AG04450 (cell line): ENCODE measurements at regions not wholly inside any gene's neighbourhood (a gene's known extent, or its start where the extent isn't known, plus 50 kb on each side); places are given as distances from the start of the nearest gene placed in this dataset.

Experiments used
- CTCF ChIA-PET: fragments of 300-600, 350-600 bp; formaldehyde crosslinking; extraction: SDS; loops from one replicate; lab custom pipeline; 2022; ENCODE audit warnings: antibody characterized with exemption, inconsistent platforms; lab: Charles Lee
- POLR2A ChIA-PET: fragments of 350-600 bp; formaldehyde crosslinking; extraction: SDS; loops from one replicate; lab custom pipeline; 2021; ENCODE audit warnings: antibody characterized with exemption, inconsistent platforms; lab: Yijun Ruan, JAX
- DNase-seq: peaks from one replicate; pipeline ENCODE4 v3.0.0-alpha.2; 2011; ENCODE audit warnings: low read depth, low spot score
- H3K27ac ChIP-seq: one replicate; pipeline ENCODE4 v1.5.1; 2012; ENCODE audit warnings: low read depth, low read length, control low read depth
- H3K27me3 ChIP-seq: one replicate; pipeline ENCODE4 v1.6.0; 2012; ENCODE audit warnings: low read length; ENCODE audit not compliant: control insufficient read depth, insufficient read depth
- H3K4me3 ChIP-seq: 2 replicates; pipeline ENCODE4 v1.5.1; 2011; ENCODE audit warnings: mild to moderate bottlenecking, low read depth, low read length, control low read depth
- H3K9me3 ChIP-seq: 2 replicates; pipeline ENCODE4 v1.5.1; 2012; ENCODE audit warnings: low read length; ENCODE audit not compliant: control insufficient read depth, insufficient read depth
- TF ChIP-seq, protein P1 (sequence below): IDR thresholded peaks from 2 replicates; pipeline ENCODE4 v1.5.1; 2011; ENCODE audit warnings: low read depth, low read length, control low read depth, inconsistent platforms

DNA sequence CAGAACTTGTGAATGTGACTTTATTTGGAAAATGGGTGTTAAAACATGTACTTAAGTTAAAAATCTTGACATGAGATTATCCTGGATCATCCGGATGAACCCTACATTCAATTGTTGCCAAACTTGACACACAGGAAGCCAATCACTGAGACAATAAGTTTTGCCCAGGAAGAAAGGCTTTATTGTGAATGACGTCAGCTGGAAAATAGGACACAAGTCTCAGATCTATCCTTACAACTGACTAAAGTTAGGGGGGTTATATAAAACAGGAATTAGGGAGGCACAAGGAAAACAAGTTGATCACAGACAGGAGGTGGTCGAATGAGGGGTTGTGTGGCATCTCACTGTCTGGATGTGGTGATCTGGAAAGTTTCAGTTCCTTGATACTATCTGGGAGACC lies 126.9 kb downstream of the TTC8 start:
- ChIA-PET POLR2A (no interaction called here), CTCF (no interaction called here)
- DNase-seq: no peak
- Histone ChIP-seq H3K27me3 (peaks cover 13% of the 10 kb centered on the region), H3K9me3 (peaks cover 2% of the 10 kb centered on the region; the same call in 1 of the 2 replicates), H3K4me3 (no peak overlapping the region), H3K27ac (no peak overlapping the region)
- TF ChIP-seq, protein P1, sequence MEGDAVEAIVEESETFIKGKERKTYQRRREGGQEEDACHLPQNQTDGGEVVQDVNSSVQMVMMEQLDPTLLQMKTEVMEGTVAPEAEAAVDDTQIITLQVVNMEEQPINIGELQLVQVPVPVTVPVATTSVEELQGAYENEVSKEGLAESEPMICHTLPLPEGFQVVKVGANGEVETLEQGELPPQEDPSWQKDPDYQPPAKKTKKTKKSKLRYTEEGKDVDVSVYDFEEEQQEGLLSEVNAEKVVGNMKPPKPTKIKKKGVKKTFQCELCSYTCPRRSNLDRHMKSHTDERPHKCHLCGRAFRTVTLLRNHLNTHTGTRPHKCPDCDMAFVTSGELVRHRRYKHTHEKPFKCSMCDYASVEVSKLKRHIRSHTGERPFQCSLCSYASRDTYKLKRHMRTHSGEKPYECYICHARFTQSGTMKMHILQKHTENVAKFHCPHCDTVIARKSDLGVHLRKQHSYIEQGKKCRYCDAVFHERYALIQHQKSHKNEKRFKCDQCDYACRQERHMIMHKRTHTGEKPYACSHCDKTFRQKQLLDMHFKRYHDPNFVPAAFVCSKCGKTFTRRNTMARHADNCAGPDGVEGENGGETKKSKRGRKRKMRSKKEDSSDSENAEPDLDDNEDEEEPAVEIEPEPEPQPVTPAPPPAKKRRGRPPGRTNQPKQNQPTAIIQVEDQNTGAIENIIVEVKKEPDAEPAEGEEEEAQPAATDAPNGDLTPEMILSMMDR: no peak

DNA sequence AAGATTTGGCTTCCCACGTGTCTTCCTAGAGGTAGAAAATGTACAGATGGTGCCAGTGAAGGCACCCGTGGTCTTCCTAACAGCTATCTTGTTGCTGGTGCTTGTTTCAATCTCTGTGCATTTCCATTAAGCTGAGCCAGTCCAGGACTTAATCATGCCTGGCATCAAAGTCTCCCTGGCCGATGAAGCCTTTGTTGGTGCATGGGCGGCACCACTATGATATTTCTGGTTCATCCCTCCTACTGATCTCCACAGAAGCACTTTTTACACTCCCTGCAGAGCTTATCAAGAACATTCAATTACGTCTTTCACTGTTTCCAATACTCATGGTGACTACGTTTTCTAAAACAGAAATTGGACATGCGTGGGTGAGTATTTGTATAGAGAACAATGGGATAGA lies 128.4 kb downstream of the TTC8 start:
- no peak overlapping the region for H3K27ac ChIP-seq
- H3K4me3 ChIP-seq: no peak overlapping the region
- CTCF ChIA-PET: no interaction called here
- POLR2A ChIA-PET: no interaction called here
- no peak for DNase-seq
- peaks cover 2% of the 10 kb centered on the region; the same call in 1 of the 2 replicates for H3K9me3 ChIP-seq
- H3K27me3 ChIP-seq: peaks cover 9% of the 10 kb centered on the region
- TF ChIP-seq, protein P1: no peak

DNA sequence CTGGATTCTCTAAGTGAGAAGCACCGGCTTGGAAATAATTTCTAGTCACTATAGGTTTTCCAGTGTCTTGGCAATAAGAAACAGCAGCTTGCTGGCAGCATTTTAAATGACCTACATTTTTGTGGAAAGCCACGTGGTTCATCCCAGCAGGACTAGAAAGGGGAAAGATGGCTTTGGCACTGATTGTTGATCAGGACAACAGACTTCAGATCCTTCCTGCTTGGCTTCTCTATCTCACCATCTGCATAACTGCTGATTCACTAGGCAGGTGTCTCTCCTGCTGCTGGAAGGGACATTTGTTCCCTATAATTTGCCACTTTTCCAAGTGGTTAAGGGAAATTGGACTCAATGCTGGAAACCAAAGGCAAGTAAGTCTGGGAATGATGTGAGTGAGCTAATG lies 131.0 kb downstream of the TTC8 start:
- TF ChIP-seq, protein P1: no peak
- Histone ChIP-seq H3K4me3 (no peak overlapping the region), H3K27me3 (peaks cover 5% of the 10 kb centered on the region), H3K9me3 (peaks cover 2% of the 10 kb centered on the region; the same call in 1 of the 2 replicates), H3K27ac (no peak overlapping the region)
- POLR2A ChIA-PET: no interaction called here
- no peak for DNase-seq
- CTCF ChIA-PET: no interaction called here

DNA sequence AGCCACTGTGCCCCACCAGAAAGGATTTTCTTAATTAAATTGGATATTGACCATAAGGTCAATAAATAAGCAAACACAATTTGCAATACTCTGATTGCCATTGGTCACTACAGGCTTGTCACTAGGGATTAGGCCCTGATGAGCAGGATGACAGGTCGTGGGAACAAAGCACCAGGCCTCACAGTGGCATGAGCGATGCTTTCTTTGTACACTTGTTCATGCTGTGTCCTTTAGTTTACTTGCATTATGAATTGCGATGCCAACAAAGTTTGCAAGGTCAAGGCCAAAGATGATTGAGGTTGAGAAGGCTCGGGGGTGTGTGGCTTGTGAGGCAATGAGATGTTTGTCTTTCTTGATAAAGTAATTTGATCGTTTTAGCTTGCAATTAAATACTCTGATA lies 136.0 kb downstream of the TTC8 start:
- CTCF ChIA-PET: no interaction called here
- POLR2A ChIA-PET: no interaction called here
- no peak for DNase-seq
- no peaks in the 10 kb centered on the region for H3K9me3 ChIP-seq
- no peak overlapping the region for H3K27ac ChIP-seq
- no peak overlapping the region for H3K4me3 ChIP-seq
- TF ChIP-seq, protein P1: no peak
- peaks cover 6% of the 10 kb centered on the region for H3K27me3 ChIP-seq

DNA sequence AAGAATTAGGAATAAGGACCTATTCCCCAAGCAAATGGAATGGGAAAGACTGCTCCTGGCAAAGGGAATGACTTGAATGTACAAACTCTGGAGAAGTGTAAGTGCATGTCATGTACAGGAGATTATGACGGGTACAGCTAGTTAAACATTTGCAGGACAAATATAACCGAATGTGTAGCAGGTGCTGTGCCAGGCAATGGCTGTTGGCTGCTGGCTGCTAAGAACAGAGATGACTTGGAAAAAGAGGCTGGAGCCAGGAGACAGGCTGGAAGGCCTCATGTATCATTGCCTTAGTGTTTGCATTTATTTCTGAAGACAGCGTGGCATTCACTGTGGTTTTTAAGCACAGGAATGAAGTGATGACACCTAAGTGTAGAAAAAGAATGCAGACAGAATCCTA lies 136.8 kb downstream of the TTC8 start:
- POLR2A ChIA-PET: no interaction called here
- H3K27ac ChIP-seq: no peak overlapping the region
- H3K4me3 ChIP-seq: no peak overlapping the region
- DNase-seq: no peak
- CTCF ChIA-PET: no interaction called here
- H3K27me3 ChIP-seq: peaks cover 6% of the 10 kb centered on the region
- H3K9me3 ChIP-seq: no peaks in the 10 kb centered on the region
- TF ChIP-seq, protein P1: no peak
